ENCODE measurements at regions not wholly inside any gene's neighbourhood (a gene's known extent, or its start where the extent isn't known, plus 50 kb on each side); places are given as distances from the start of the nearest gene placed in this dataset.

DNA sequence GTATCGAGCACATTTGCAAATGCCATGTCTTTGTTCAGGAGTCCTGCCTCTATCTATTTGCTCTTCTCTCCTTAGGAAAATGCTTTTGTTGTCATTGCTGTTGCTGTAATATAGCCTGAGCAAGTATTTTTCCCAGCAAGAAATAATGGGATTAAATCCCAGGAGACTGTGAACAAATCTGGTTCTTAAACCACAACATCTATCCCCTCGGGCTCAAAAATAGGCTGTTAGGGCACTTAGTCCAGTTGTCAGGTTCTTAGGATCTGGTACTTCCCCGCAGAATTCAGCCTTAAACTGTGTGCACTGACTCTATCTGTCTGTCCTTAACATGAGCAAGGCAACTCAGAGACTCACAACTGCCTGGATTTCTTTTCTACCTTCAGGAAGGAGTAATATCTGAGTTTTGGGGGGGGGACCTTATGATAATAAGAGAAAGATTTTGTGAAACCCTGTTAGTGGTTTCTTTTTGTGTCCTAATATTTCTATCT, 437.5 kb downstream of the HTR1B start:
- Histone ChIP-seq H3K9me3 (ENCODE audit: control insufficient read depth, insufficient read depth, low read length) (no peaks in the 10 kb centered on the region), H3K27me3 (ENCODE audit: control insufficient read depth, insufficient read depth, low read length) (no peaks in the 10 kb centered on the region), H3K27ac (ENCODE audit: low read depth, low read length) (no peak overlapping the region), H3K4me3 (ENCODE audit: low read depth, low read length) (no peak overlapping the region)
- ChIA-PET CTCF (no interaction called here), POLR2A (no interaction called here)
- DNase-seq (ENCODE audit: low read depth, low spot score), result no peak
- TF ChIP-seq, protein P1, sequence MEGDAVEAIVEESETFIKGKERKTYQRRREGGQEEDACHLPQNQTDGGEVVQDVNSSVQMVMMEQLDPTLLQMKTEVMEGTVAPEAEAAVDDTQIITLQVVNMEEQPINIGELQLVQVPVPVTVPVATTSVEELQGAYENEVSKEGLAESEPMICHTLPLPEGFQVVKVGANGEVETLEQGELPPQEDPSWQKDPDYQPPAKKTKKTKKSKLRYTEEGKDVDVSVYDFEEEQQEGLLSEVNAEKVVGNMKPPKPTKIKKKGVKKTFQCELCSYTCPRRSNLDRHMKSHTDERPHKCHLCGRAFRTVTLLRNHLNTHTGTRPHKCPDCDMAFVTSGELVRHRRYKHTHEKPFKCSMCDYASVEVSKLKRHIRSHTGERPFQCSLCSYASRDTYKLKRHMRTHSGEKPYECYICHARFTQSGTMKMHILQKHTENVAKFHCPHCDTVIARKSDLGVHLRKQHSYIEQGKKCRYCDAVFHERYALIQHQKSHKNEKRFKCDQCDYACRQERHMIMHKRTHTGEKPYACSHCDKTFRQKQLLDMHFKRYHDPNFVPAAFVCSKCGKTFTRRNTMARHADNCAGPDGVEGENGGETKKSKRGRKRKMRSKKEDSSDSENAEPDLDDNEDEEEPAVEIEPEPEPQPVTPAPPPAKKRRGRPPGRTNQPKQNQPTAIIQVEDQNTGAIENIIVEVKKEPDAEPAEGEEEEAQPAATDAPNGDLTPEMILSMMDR (IDR thresholded peaks at IDR 0.05; ENCODE audit: low read depth, low read length), result no peak

DNA sequence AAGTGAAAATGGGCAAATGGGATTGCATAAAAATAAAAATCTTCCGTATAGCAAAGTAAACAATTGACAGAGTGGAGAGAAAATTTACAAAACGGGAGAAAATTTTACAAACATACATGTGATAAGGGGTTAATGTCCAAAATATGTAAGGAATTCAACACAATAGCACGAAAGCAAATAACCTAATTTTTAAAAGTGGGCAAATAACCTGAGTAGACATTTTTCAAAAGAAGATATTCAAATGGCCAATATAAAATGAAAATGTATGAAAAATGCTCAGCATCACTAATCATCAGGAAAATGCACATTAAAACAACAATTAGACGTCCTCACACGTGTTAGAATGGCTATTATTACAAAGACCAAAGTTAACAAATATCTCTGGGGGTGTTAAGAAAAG, 441.5 kb downstream of the HTR1B start:
- DNase-seq (ENCODE audit: low read depth, low spot score), result no peak
- TF ChIP-seq, protein P1 (IDR thresholded peaks at IDR 0.05; ENCODE audit: low read depth, low read length), result no peak
- Histone ChIP-seq H3K4me3 (ENCODE audit: low read depth, low read length) (no peak overlapping the region), H3K27ac (ENCODE audit: low read depth, low read length) (no peak overlapping the region), H3K9me3 (ENCODE audit: control insufficient read depth, insufficient read depth, low read length) (no peaks in the 10 kb centered on the region), H3K27me3 (ENCODE audit: control insufficient read depth, insufficient read depth, low read length) (no peaks in the 10 kb centered on the region)
- POLR2A ChIA-PET, result no interaction called here
- CTCF ChIA-PET, result no interaction called here

DNA sequence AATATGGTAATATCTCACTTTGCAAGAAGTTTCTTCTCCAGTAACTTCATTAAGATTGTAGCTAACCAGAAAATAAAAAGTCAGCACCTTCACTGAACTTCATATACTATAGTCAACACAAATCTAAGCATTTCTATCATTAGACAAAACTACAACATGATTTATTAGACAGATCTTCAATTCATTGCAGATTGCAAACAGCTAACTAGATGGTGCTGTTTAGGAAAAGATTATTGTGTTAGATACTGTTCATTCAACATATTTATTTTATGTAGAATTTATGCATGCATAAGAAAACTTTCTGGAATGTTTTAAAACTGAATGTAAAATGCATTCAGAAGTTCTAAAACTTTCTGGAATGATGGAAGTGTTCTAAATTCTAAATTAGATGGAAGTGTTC, 442.1 kb downstream of the HTR1B start:
- ChIA-PET POLR2A (no interaction called here), CTCF (no interaction called here)
- Histone ChIP-seq H3K4me3 (ENCODE audit: low read depth, low read length) (no peak overlapping the region), H3K27me3 (ENCODE audit: control insufficient read depth, insufficient read depth, low read length) (no peaks in the 10 kb centered on the region), H3K9me3 (ENCODE audit: control insufficient read depth, insufficient read depth, low read length) (no peaks in the 10 kb centered on the region), H3K27ac (ENCODE audit: low read depth, low read length) (no peak overlapping the region)
- TF ChIP-seq, protein P1 (IDR thresholded peaks at IDR 0.05; ENCODE audit: low read depth, low read length), result no peak
- no peak for DNase-seq (ENCODE audit: low read depth, low spot score)

DNA sequence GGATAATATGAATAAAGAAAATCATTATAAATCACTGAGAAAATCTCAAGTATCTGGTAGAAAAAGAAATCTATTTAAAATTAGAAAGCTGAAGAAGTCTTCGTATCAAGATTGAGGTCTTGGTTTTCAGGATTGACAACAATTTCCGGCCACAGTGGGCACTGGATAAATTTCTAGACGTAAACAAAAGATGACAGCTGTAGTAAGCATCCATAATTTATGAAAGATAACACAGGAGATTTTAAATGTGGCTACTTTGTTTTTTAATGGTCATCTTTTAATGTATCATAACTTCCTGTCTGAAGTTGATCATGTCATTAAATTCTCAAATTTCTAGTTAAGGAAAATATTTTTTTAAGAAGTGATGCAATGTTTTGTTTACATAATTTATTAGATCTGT, 444.2 kb downstream of the HTR1B start:
- H3K9me3 ChIP-seq (ENCODE audit: control insufficient read depth, insufficient read depth, low read length), result no peaks in the 10 kb centered on the region
- no peak overlapping the region for H3K4me3 ChIP-seq (ENCODE audit: low read depth, low read length)
- ChIA-PET CTCF (no interaction called here), POLR2A (no interaction called here)
- H3K27ac ChIP-seq (ENCODE audit: low read depth, low read length), result no peak overlapping the region
- DNase-seq (ENCODE audit: low read depth, low spot score), result no peak
- TF ChIP-seq, protein P1 (IDR thresholded peaks at IDR 0.05; ENCODE audit: low read depth, low read length), result no peak
- H3K27me3 ChIP-seq (ENCODE audit: control insufficient read depth, insufficient read depth, low read length), result no peaks in the 10 kb centered on the region

DNA sequence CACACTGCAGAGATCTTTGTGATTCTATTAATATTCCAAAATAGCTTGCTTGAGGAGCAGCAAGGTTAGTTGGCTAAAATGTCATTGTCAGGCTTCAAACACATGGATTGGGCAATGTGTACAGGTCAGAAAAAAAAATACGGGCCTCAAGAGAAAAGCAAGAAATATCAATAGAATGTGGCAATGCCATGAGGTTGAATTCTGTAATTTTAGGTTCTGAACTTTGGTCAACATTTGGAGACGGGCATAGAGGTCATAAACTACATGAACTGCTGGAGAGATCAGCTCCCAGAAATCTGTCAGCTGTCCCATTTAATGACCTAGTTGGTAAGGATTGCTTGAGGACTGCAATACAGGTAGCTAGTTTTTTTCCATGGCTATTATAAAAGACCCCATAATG, 445.8 kb downstream of the HTR1B start:
- CTCF ChIA-PET, result interaction anchor here (0.5 kb wide), 1 partner anchor 109 kb away, joined by 3 read pairs; no protein-coding TSS in a partner anchor
- POLR2A ChIA-PET, result no interaction called here

More for the DNA sequence above, 445.8 kb downstream of the HTR1B start:
- Histone ChIP-seq H3K9me3 (ENCODE audit: control insufficient read depth, insufficient read depth, low read length) (no peaks in the 10 kb centered on the region), H3K27ac (ENCODE audit: low read depth, low read length) (no peak overlapping the region), H3K4me3 (ENCODE audit: low read depth, low read length) (no peak overlapping the region), H3K27me3 (ENCODE audit: control insufficient read depth, insufficient read depth, low read length) (no peaks in the 10 kb centered on the region)
- DNase-seq (ENCODE audit: low read depth, low spot score), result no peak
- TF ChIP-seq, protein P1 (IDR thresholded peaks at IDR 0.05; ENCODE audit: low read depth, low read length), result no peak
